ENCODE measurements at regions not wholly inside any gene's neighbourhood (a gene's known extent, or its start where the extent isn't known, plus 50 kb on each side); places are given as distances from the start of the nearest gene placed in this dataset.
A peak's percentile ranks its signal among the peaks of the same experiment; 100 is the strongest.
"Not testable (repeated sequence)": the region's sequence is repeated elsewhere in the genome, so short reads cannot be mapped to it uniquely, and the experiment has no call there.

GRCh38 chr14:52146504-52146903 is 77.6 kb upstream of the NID2 start:
- Mint-ChIP-seq H3K9me3 (peaks cover 0 to 9% (median 5%) of the 10 kb centered on the region in 3 donors), H3K4me1 (no peaks in the 10 kb centered on the region), H3K27me3 (peaks cover 16% of the 10 kb centered on the region), H3K4me3 (no peak overlapping the region), H3K36me3 (no peaks in the 10 kb centered on the region), H3K27ac (no peak overlapping the region)

- H3K27ac Mint-ChIP-seq, H3K9me3 Mint-ChIP-seq, H3K4me3 Mint-ChIP-seq, H3K36me3 Mint-ChIP-seq, H3K4me1 Mint-ChIP-seq: not testable (repeated sequence)
- H3K27me3 Mint-ChIP-seq = peaks cover 10% of the 10 kb centered on the region
Observed at GRCh38 chr14:52144099-52144498, 75.2 kb upstream of the NID2 start.

GRCh38 chr14:52142504-52142903 is 73.6 kb upstream of the NID2 start:
- Mint-ChIP-seq H3K27me3 (peaks cover 6% of the 10 kb centered on the region), H3K4me1 (no peaks in the 10 kb centered on the region), H3K9me3 (peaks cover 0 to 8% (median 5%) of the 10 kb centered on the region in 3 donors), H3K4me3 (no peak overlapping the region), H3K27ac (no peak overlapping the region), H3K36me3 (no peaks in the 10 kb centered on the region)

- Mint-ChIP-seq H3K27ac (no peak overlapping the region), H3K9me3 (peaks cover 2 to 11% (median 7%) of the 10 kb centered on the region in 3 donors), H3K4me1 (peaks cover 0 to 4% (median 1%) of the 10 kb centered on the region in 3 donors), H3K27me3 (peaks cover 12% of the 10 kb centered on the region), H3K4me3 (peak overlapping the region in 1 of 4 donors; percentile 30), H3K36me3 (no peaks in the 10 kb centered on the region)
Observed at GRCh38 chr14:52131640-52132320, 62.9 kb upstream of the NID2 start.

GRCh38 chr14:52129721-52130120 is 60.9 kb upstream of the NID2 start:
- H3K27ac Mint-ChIP-seq = no peak overlapping the region
- H3K4me3 Mint-ChIP-seq = no peak overlapping the region
- peaks cover 20% of the 10 kb centered on the region for H3K27me3 Mint-ChIP-seq
- peaks cover 0 to 11% (median 7%) of the 10 kb centered on the region in 3 donors for H3K4me1 Mint-ChIP-seq
- H3K36me3 Mint-ChIP-seq = no peaks in the 10 kb centered on the region
- peaks cover 0 to 7% (median under 1%) of the 10 kb centered on the region in 3 donors for H3K9me3 Mint-ChIP-seq

GRCh38 chr14:52125885-52126284 is 57.0 kb upstream of the NID2 start:
- H3K4me1 Mint-ChIP-seq = peaks cover 0 to 11% (median 2%) of the 10 kb centered on the region in 3 donors

GRCh38 chr14:52124791-52125684 is 56.2 kb upstream of the NID2 start:
- no peak overlapping the region for H3K4me3 Mint-ChIP-seq
- peaks cover 17% of the 10 kb centered on the region for H3K27me3 Mint-ChIP-seq
- H3K9me3 Mint-ChIP-seq = peaks cover 0 to 7% (median 0%) of the 10 kb centered on the region in 3 donors
- H3K36me3 Mint-ChIP-seq = no peaks in the 10 kb centered on the region
- H3K27ac Mint-ChIP-seq = no peak overlapping the region
- peaks cover 0 to 11% (median 2%) of the 10 kb centered on the region in 3 donors for H3K4me1 Mint-ChIP-seq

More at GRCh38 chr14:52125885-52126284, 57.0 kb upstream of the NID2 start:
- no peak overlapping the region for H3K27ac Mint-ChIP-seq
- H3K27me3 Mint-ChIP-seq = peaks cover 17% of the 10 kb centered on the region
- no peak overlapping the region for H3K4me3 Mint-ChIP-seq
- H3K9me3 Mint-ChIP-seq = peaks cover 0 to 7% (median 0%) of the 10 kb centered on the region in 3 donors
- H3K36me3 Mint-ChIP-seq = no peaks in the 10 kb centered on the region

GRCh38 chr14:52122163-52122562 is 53.3 kb upstream of the NID2 start:
- not testable (repeated sequence) for H3K36me3 Mint-ChIP-seq, H3K9me3 Mint-ChIP-seq, H3K4me3 Mint-ChIP-seq, H3K4me1 Mint-ChIP-seq, H3K27ac Mint-ChIP-seq
- H3K27me3 Mint-ChIP-seq = peaks cover 13% of the 10 kb centered on the region

GRCh38 chr14:52121441-52121840 is 52.6 kb upstream of the NID2 start:
- Mint-ChIP-seq H3K27me3 (peaks cover 13% of the 10 kb centered on the region), H3K4me1 (peaks cover 0 to 10% (median 2%) of the 10 kb centered on the region in 3 donors), H3K9me3 (peaks cover 0 to 5% (median 0%) of the 10 kb centered on the region in 3 donors), H3K36me3 (no peaks in the 10 kb centered on the region), H3K27ac (peak overlapping the region in 1 of 3 donors; percentile 68), H3K4me3 (no peak overlapping the region)

- H3K4me3 Mint-ChIP-seq = no peak overlapping the region
- H3K4me1 Mint-ChIP-seq = peaks cover 0 to 3% (median 2%) of the 10 kb centered on the region in 3 donors
- H3K27me3 Mint-ChIP-seq = peaks cover 5% of the 10 kb centered on the region
- H3K36me3 Mint-ChIP-seq = no peaks in the 10 kb centered on the region
- no peaks in the 10 kb centered on the region for H3K9me3 Mint-ChIP-seq
- H3K27ac Mint-ChIP-seq = no peak overlapping the region
Observed at GRCh38 chr14:52119030-52119429, 50.2 kb upstream of the NID2 start.

All from IgD-negative memory B cell (primary cell).